ENCODE measurements at regions not wholly inside any gene's neighbourhood (a gene's known extent, or its start where the extent isn't known, plus 50 kb on each side); places are given as distances from the start of the nearest gene placed in this dataset.

DNA sequence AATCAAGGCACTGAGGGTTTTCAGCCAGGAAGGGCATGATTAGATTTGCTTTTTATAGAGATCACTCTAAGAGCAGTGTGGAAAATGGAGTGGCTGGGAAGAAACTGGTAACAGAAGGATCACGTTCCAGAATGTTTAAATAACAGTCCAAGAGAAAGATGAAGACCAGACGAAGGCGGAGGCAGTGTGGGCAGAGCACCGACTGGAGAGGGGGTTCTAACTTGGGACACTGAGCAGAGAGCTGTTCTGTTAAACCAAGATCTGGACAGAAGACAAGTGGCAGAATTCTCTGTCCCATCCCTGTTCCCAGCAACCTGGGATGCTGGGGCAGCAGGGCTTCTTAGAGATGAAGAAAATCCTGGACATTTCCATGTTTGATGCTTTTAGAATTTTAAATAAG is 249.1 kb upstream of the NR4A3 start:
- TF ChIP-seq, protein P1, sequence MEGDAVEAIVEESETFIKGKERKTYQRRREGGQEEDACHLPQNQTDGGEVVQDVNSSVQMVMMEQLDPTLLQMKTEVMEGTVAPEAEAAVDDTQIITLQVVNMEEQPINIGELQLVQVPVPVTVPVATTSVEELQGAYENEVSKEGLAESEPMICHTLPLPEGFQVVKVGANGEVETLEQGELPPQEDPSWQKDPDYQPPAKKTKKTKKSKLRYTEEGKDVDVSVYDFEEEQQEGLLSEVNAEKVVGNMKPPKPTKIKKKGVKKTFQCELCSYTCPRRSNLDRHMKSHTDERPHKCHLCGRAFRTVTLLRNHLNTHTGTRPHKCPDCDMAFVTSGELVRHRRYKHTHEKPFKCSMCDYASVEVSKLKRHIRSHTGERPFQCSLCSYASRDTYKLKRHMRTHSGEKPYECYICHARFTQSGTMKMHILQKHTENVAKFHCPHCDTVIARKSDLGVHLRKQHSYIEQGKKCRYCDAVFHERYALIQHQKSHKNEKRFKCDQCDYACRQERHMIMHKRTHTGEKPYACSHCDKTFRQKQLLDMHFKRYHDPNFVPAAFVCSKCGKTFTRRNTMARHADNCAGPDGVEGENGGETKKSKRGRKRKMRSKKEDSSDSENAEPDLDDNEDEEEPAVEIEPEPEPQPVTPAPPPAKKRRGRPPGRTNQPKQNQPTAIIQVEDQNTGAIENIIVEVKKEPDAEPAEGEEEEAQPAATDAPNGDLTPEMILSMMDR (IDR thresholded peaks at IDR 0.05; ENCODE audit: borderline replicate concordance, control extremely low read depth, extremely low read depth, insufficient read depth, missing control alignments) = no peak
- in situ Hi-C loops (cut with MboI; ENCODE audit: low sequenced_read_pairs, unreplicated experiment) = no loop called here
- DNase-seq (ENCODE audit: low spot score) = no peak

DNA sequence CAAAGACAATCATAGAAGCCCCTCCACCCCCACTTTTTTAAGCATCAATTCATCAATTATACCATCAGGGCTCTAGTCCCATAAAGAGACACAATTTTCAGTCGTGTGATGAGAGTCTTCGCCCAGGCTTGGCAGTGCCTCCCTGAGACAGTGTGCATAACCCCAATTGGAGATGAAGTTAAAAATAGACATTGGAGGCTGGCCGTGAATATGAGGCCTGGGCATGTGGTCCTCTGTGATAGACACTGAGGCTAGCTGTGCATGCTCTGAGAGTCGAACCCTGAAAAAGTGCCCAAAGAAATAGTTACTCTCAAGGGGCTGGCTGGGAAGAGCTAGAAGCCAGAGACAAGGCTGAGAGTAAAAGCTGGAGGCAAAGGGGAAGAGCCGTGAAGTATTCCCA is 248.6 kb upstream of the NR4A3 start:
- in situ Hi-C loops (cut with MboI; ENCODE audit: low sequenced_read_pairs, unreplicated experiment) = no loop called here
- TF ChIP-seq, protein P1 (IDR thresholded peaks at IDR 0.05; ENCODE audit: borderline replicate concordance, control extremely low read depth, extremely low read depth, insufficient read depth, missing control alignments) = no peak
- DNase-seq (ENCODE audit: low spot score) = no peak

DNA sequence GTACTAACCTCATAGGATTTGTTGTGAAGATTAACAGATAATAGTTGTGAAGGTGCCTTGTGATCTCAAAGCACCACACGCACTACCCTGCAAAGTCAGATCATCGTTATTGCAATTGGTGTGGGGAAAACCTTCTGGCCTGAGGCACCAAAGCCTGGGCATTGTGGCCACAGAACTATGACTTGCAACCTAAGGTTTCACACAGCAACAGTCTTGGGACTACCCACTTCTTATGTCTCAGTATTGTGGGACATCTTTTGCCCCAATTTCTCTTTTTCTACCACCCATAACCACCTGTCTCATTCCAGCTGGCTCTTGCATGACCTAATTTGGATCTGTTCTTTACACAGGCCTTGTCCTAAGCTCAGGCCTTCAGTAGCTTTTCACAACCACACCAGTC is 247.8 kb upstream of the NR4A3 start:
- in situ Hi-C loops (cut with MboI; ENCODE audit: low sequenced_read_pairs, unreplicated experiment) = no loop called here
- no peak for DNase-seq (ENCODE audit: low spot score)
- TF ChIP-seq, protein P1 (IDR thresholded peaks at IDR 0.05; ENCODE audit: borderline replicate concordance, control extremely low read depth, extremely low read depth, insufficient read depth, missing control alignments) = no peak

DNA sequence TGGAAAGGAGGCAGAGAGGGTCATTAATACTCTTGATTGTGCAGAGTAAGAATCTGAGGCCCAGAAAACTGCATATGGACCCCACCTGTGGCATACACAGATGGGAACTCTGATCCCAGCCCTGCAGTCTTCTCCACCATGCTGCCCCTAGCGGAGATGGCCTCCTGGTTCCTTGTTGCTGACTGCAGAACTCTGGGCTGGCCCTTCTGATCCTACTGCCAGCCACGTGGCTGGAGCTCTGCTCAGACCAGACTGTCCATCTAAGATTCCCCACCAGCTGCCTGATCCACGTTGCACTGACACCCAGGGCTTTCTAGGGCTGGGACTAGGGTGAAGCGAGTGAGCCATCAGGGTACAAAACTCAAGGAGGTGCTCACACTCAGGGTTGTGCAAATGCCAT is 245.7 kb upstream of the NR4A3 start:
- DNase-seq (ENCODE audit: low spot score) = no peak
- in situ Hi-C loops (cut with MboI; ENCODE audit: low sequenced_read_pairs, unreplicated experiment) = no loop called here
- TF ChIP-seq, protein P1 (IDR thresholded peaks at IDR 0.05; ENCODE audit: borderline replicate concordance, control extremely low read depth, extremely low read depth, insufficient read depth, missing control alignments) = no peak

DNA sequence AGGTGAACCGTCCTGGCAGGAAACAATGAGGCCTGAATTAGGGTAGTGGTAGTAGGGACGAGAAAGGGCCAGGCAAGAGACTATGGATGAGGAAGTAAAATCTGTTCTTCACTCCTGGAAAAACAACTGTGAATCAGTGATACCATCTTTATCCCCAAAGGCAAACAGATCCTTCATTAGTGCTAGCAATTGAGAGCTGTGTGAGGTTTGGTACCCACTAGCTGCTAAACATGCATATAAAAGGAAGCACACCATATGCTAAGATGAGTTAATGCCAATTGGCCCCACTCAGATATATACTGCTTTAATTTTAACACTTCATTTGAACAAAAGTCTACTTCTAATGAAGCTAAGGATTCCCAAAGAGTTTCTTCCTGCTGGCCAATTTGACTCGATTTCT is 244.8 kb upstream of the NR4A3 start:
- in situ Hi-C loops (cut with MboI; ENCODE audit: low sequenced_read_pairs, unreplicated experiment) = no loop called here
- no peak for DNase-seq (ENCODE audit: low spot score)
- TF ChIP-seq, protein P1 (IDR thresholded peaks at IDR 0.05; ENCODE audit: borderline replicate concordance, control extremely low read depth, extremely low read depth, insufficient read depth, missing control alignments) = no peak

DNA sequence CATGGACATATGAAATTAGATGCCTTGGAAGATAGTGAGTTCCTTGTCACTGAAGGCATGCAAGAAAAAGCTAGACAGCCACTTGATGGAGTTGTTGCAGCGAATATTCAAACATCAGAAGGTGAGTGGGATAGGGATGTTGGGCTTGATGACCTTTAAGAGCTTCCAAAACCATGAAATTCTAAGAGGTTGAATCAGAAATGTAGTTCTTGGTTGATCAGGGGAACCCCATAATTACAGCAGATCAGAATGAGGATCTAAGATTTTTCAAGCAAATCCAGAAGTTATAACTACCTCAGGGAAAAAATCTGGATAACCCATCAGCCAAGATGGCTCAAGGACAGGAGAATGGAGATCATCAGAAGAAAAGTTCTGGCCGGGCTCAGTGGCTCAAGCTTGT is 244.3 kb upstream of the NR4A3 start:
- in situ Hi-C loops (cut with MboI; ENCODE audit: low sequenced_read_pairs, unreplicated experiment) = no loop called here
- DNase-seq (ENCODE audit: low spot score) = no peak
- TF ChIP-seq, protein P1 (IDR thresholded peaks at IDR 0.05; ENCODE audit: borderline replicate concordance, control extremely low read depth, extremely low read depth, insufficient read depth, missing control alignments) = no peak

DNA sequence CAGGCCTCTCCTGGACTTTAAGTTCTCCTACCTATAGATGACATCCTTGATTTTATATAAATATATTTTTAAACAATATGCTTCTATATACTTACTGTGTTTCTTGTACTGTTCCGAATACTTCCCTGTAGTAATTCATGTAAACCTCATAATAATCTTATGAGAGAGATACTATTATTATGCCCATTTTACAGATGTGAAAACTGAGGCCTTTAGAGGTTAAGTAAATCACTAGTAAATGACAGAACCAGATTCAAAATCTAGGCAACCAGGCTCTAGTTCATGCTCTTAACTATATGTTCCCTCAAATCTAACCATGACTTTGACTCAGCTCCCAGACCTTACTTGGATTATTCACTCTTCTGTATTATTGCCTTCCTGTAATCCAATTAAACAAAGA is 243.0 kb upstream of the NR4A3 start:
- in situ Hi-C loops (cut with MboI; ENCODE audit: low sequenced_read_pairs, unreplicated experiment) = no loop called here
- TF ChIP-seq, protein P1 (IDR thresholded peaks at IDR 0.05; ENCODE audit: borderline replicate concordance, control extremely low read depth, extremely low read depth, insufficient read depth, missing control alignments) = no peak
- no peak for DNase-seq (ENCODE audit: low spot score)

All from GM13976 (cell line).